ENCODE measurements at regions not wholly inside any gene's neighbourhood (a gene's known extent, or its start where the extent isn't known, plus 50 kb on each side); places are given as distances from the start of the nearest gene placed in this dataset.

DNA sequence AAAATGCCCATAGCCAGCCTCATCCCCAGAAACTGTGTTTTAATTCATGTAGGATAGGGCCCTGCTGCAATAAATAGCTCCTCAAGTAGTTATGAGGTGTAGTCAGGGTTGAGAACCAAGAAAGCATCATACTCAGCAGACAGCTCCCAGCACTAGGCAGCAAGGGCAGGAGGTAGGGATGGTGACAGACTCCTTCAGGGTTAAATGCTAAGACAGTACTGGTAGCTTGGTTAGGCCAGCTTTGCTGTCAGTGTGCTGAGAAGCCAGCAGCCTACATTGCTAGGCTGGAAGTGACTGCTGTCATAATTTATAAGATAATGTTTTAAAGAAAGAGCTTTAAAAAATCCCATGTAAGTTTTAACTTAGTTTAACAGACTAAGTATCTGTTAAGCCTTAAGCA is 113.9 kb upstream of the IMMP2L start:
- Histone ChIP-seq H3K27me3 (ENCODE audit: control insufficient read depth, insufficient read depth, low read length) (no peaks in the 10 kb centered on the region), H3K4me3 (ENCODE audit: low read depth, low read length) (no peak overlapping the region), H3K36me3 (ENCODE audit: control insufficient read depth, insufficient read depth, low read length) (no peaks in the 10 kb centered on the region)
- no peak for FAIRE-seq
- TF ChIP-seq, protein P1, sequence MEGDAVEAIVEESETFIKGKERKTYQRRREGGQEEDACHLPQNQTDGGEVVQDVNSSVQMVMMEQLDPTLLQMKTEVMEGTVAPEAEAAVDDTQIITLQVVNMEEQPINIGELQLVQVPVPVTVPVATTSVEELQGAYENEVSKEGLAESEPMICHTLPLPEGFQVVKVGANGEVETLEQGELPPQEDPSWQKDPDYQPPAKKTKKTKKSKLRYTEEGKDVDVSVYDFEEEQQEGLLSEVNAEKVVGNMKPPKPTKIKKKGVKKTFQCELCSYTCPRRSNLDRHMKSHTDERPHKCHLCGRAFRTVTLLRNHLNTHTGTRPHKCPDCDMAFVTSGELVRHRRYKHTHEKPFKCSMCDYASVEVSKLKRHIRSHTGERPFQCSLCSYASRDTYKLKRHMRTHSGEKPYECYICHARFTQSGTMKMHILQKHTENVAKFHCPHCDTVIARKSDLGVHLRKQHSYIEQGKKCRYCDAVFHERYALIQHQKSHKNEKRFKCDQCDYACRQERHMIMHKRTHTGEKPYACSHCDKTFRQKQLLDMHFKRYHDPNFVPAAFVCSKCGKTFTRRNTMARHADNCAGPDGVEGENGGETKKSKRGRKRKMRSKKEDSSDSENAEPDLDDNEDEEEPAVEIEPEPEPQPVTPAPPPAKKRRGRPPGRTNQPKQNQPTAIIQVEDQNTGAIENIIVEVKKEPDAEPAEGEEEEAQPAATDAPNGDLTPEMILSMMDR (IDR thresholded peaks at IDR 0.05; ENCODE audit: insufficient read depth, low read length, severe bottlenecking) = no peak
- no peak for DNase-seq (ENCODE audit: low read depth)

DNA sequence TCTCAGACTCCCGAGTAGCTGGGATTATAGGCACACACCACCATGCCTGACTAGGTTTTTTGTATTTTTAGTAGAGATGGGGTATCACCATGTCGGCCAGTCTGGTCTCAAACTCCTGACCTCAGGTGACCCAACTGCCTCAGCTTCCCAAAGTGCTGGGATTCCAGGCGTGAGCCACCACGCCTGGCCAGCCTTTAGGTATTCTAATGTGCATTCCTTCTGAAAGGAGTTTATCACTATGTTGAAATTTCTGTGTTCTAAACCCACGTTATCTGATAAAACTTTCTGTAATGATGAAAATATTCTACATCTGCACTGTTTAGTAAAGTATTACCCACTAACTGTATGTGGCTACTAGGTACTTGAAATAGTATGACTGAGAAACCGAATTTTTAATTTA is 110.6 kb upstream of the IMMP2L start:
- Histone ChIP-seq H3K4me3 (ENCODE audit: low read depth, low read length) (no peak overlapping the region), H3K36me3 (ENCODE audit: control insufficient read depth, insufficient read depth, low read length) (no peaks in the 10 kb centered on the region), H3K27me3 (ENCODE audit: control insufficient read depth, insufficient read depth, low read length) (no peaks in the 10 kb centered on the region)
- no peak for FAIRE-seq
- no peak for DNase-seq (ENCODE audit: low read depth)
- TF ChIP-seq, protein P1 (IDR thresholded peaks at IDR 0.05; ENCODE audit: insufficient read depth, low read length, severe bottlenecking) = no peak

DNA sequence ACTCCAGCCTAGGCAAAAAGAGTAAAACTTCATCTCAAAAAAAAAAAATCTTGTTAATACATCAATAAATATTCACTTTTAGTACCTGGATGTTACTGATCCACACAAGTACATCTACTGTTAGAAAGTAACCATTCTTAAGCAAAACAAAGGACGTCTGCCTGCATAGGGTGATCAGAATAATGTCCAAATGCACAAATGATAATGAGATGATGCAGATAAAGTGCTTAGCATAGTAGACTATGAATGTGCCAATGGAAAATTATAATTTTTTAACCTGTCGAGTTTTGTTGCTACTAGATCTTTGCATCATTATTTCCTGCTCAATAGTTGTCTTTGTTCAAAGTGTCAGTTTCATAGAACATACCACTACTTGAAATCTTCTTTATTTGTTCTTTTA is 109.6 kb upstream of the IMMP2L start:
- TF ChIP-seq, protein P1 (IDR thresholded peaks at IDR 0.05; ENCODE audit: insufficient read depth, low read length, severe bottlenecking) = no peak
- DNase-seq (ENCODE audit: low read depth) = no peak
- FAIRE-seq = no peak
- Histone ChIP-seq H3K4me3 (ENCODE audit: low read depth, low read length) (no peak overlapping the region), H3K36me3 (ENCODE audit: control insufficient read depth, insufficient read depth, low read length) (no peaks in the 10 kb centered on the region), H3K27me3 (ENCODE audit: control insufficient read depth, insufficient read depth, low read length) (no peaks in the 10 kb centered on the region)

DNA sequence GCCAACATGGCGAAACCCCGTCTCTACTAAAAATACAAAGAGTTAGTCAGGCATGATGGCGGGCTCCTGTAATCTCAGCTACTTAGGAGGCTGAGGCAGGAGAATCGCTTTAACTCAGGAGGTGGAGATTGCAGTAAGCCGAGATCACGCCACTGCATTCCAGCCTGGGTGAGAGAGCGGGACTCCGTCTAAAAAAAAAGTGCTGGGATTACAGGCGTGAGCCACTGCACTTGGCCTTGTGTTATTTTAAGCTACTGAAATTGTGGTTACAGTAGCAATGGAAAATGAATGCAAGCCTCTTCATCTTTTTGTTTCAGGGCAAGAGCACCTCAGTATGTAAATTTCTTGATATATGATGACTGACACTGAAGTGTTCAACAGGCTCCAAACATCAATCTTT is 106.4 kb upstream of the IMMP2L start:
- DNase-seq (ENCODE audit: low read depth) = no peak

DNA sequence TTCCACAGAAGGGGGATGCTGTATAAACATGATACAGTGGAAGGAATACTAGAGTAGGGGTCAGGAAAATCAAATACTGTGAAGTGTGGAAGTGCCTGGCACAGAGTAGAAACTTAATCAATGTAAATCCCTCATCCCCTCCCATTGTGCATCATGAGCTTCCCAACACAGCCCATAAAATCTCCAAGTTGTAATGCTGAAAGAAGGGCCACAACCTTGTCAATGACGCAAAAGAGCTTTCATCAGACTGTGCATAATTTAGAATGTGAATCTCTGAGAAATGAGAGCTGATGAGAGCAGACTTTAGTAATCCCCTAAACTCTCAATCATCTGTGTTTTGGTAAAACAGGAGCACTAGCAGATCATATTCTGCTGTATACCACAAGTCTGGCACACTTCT is 105.2 kb upstream of the IMMP2L start:
- no peak for DNase-seq (ENCODE audit: low read depth)
- Histone ChIP-seq H3K36me3 (ENCODE audit: control insufficient read depth, insufficient read depth, low read length) (no peaks in the 10 kb centered on the region), H3K4me3 (ENCODE audit: low read depth, low read length) (no peak overlapping the region), H3K27me3 (ENCODE audit: control insufficient read depth, insufficient read depth, low read length) (no peaks in the 10 kb centered on the region)
- FAIRE-seq = no peak
- TF ChIP-seq, protein P1 (IDR thresholded peaks at IDR 0.05; ENCODE audit: insufficient read depth, low read length, severe bottlenecking) = no peak

More for the DNA sequence above, 106.4 kb upstream of the IMMP2L start:
- no peaks in the 10 kb centered on the region for H3K36me3 ChIP-seq (ENCODE audit: control insufficient read depth, insufficient read depth, low read length)
- H3K27me3 ChIP-seq (ENCODE audit: control insufficient read depth, insufficient read depth, low read length) = no peaks in the 10 kb centered on the region
- H3K4me3 ChIP-seq (ENCODE audit: low read depth, low read length) = no peak overlapping the region
- TF ChIP-seq, protein P1 (IDR thresholded peaks at IDR 0.05; ENCODE audit: insufficient read depth, low read length, severe bottlenecking) = no peak
- FAIRE-seq = no peak

DNA sequence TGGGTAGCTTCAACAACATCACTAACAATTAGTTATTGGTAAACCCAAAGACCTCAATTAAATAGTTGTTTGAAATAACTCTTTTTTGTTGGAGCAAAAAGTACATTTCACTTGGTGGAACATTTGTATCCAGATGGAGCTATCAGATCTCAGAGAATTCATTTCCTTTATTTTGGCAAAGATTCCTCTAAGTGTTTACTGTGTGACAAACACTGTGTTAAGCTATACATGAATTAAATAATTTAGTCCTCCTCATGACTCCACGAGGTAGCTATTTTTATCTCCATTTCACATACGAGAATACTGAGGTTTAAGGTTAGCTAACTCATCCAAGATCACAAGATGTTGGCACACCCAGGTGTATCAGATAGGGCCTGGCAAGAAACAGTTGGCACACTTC is 104.0 kb upstream of the IMMP2L start:
- no peak for FAIRE-seq
- H3K36me3 ChIP-seq (ENCODE audit: control insufficient read depth, insufficient read depth, low read length) = no peaks in the 10 kb centered on the region
- no peak overlapping the region for H3K4me3 ChIP-seq (ENCODE audit: low read depth, low read length)
- DNase-seq (ENCODE audit: low read depth) = no peak
- TF ChIP-seq, protein P1 (IDR thresholded peaks at IDR 0.05; ENCODE audit: insufficient read depth, low read length, severe bottlenecking) = no peak
- no peaks in the 10 kb centered on the region for H3K27me3 ChIP-seq (ENCODE audit: control insufficient read depth, insufficient read depth, low read length)
